Osteocyte (in vitro differentiated cells): ENCODE measurements at regions not wholly inside any gene's neighbourhood (a gene's known extent, or its start where the extent isn't known, plus 50 kb on each side); places are given as distances from the start of the nearest gene placed in this dataset.

Experiments used
- DNase-seq: peaks from one replicate; pipeline ENCODE4 v3.0.0; 2021; ENCODE audit warnings: mixed read lengths; ENCODE audit not compliant: unreplicated experiment; ENCODE audit errors: extremely low spot score
- H3K27ac Mint-ChIP-seq: one replicate; pipeline ENCODE4 v1.8.0; 2021; ENCODE audit warnings: mild to moderate bottlenecking, mixed read lengths; ENCODE audit not compliant: unreplicated experiment
- H3K27me3 Mint-ChIP-seq: one replicate; pipeline ENCODE4 v1.8.0; 2021; ENCODE audit warnings: mixed read lengths; ENCODE audit not compliant: unreplicated experiment
- H3K36me3 Mint-ChIP-seq: one replicate; pipeline ENCODE4 v1.8.0; 2021; ENCODE audit warnings: mixed read lengths; ENCODE audit not compliant: unreplicated experiment
- H3K4me1 Mint-ChIP-seq: one replicate; pipeline ENCODE4 v1.8.0; 2021; ENCODE audit warnings: mixed read lengths; ENCODE audit not compliant: unreplicated experiment
- H3K4me3 Mint-ChIP-seq: one replicate; pipeline ENCODE4 v1.8.0; 2021; ENCODE audit warnings: mild to moderate bottlenecking, moderate library complexity, mixed read lengths; ENCODE audit not compliant: unreplicated experiment
- H3K9me3 Mint-ChIP-seq: one replicate; pipeline ENCODE4 v1.8.0; 2021; ENCODE audit warnings: mixed read lengths; ENCODE audit not compliant: unreplicated experiment
- CTCF ChIP-seq: fragments of 200-600 bp; sonication (generic); IDR thresholded peaks from 2 replicates; pipeline ENCODE4 v1.5.0; 2021; ENCODE audit warnings: antibody characterized with exemption, mild to moderate bottlenecking, moderate library complexity

DNA sequence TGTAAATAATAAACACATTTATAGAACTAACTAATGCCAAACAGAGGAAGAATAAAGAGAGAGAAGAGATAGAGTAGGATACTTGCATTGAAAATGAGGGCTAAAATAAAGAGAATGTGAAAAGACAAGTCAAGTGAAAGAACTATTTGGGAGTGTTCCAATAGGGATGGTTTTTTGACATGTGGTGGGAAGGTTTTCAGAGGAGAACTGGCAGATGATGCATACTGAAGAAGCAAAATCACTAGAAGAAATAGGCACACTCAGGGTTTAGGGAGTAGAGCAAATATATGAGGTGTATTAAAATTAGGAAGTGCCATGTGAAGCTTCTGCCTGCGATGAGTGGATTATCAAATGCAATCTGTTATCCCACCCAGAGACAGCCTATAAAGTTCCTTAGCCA, 744.8 kb downstream of the REEP3 start:
- no peaks in the 10 kb centered on the region for H3K36me3 Mint-ChIP-seq
- no peaks in the 10 kb centered on the region for H3K27me3 Mint-ChIP-seq
- no peaks in the 10 kb centered on the region for H3K9me3 Mint-ChIP-seq
- DNase-seq, result no peak
- no peak for TF ChIP-seq CTCF
- H3K4me1 Mint-ChIP-seq, result no peaks in the 10 kb centered on the region
- no peak overlapping the region for H3K4me3 Mint-ChIP-seq
- H3K27ac Mint-ChIP-seq, result no peak overlapping the region

DNA sequence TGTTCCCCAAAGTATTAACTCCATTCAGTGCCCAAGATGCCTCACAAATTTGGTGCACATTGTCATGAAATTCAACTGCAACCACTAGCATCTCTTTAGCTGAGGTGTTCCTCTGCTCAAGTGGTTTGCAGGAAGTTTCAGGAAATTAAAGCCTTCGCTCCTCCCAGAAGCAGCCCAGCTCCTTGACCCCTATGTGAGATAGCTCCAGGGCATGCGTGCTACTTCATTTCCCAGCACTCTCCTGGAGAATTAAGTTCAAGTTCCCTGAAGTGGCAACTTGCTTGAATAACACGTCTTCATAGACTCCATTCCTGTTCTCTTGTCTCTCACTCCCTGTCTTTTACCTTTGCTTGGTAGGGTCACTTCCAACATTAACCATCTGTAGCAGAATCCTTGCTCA, 750.3 kb downstream of the REEP3 start:
- no peaks in the 10 kb centered on the region for H3K4me1 Mint-ChIP-seq
- DNase-seq, result no peak
- H3K27me3 Mint-ChIP-seq, result no peaks in the 10 kb centered on the region
- H3K9me3 Mint-ChIP-seq, result no peaks in the 10 kb centered on the region
- no peaks in the 10 kb centered on the region for H3K36me3 Mint-ChIP-seq
- H3K4me3 Mint-ChIP-seq, result no peak overlapping the region
- H3K27ac Mint-ChIP-seq, result no peak overlapping the region
- TF ChIP-seq CTCF, result no peak

GRCh38 chr10:64271983-64272382, 750.8 kb downstream of the REEP3 start:
- no peak for DNase-seq
- H3K9me3 Mint-ChIP-seq, result no peaks in the 10 kb centered on the region
- H3K4me3 Mint-ChIP-seq, result no peak overlapping the region
- no peaks in the 10 kb centered on the region for H3K27me3 Mint-ChIP-seq
- H3K27ac Mint-ChIP-seq, result no peak overlapping the region
- H3K36me3 Mint-ChIP-seq, result no peaks in the 10 kb centered on the region
- H3K4me1 Mint-ChIP-seq, result no peaks in the 10 kb centered on the region
- peak; percentile 29 for TF ChIP-seq CTCF

DNA sequence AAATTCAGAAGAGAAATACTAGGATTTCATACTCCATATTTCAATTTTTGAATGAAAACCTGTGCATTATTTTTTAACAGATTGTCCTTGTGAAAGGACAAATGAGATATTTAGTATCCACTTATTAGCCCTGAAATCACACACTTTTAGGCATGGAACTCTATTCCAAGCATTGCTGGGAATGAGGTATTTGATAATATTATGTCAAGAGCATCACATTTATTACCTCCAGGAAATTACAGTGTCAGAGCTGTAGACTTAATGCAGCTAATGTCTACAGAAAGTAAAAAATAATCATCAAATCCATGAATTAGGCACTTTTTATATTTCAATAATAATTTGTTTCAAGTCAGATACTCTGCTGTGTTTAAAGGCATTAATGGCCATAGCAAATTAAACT, 753.8 kb downstream of the REEP3 start:
- no peak for DNase-seq
- no peaks in the 10 kb centered on the region for H3K36me3 Mint-ChIP-seq
- H3K4me3 Mint-ChIP-seq, result no peak overlapping the region
- H3K4me1 Mint-ChIP-seq, result no peaks in the 10 kb centered on the region
- H3K27ac Mint-ChIP-seq, result no peak overlapping the region
- no peaks in the 10 kb centered on the region for H3K27me3 Mint-ChIP-seq
- TF ChIP-seq CTCF, result no peak
- H3K9me3 Mint-ChIP-seq, result no peaks in the 10 kb centered on the region

DNA sequence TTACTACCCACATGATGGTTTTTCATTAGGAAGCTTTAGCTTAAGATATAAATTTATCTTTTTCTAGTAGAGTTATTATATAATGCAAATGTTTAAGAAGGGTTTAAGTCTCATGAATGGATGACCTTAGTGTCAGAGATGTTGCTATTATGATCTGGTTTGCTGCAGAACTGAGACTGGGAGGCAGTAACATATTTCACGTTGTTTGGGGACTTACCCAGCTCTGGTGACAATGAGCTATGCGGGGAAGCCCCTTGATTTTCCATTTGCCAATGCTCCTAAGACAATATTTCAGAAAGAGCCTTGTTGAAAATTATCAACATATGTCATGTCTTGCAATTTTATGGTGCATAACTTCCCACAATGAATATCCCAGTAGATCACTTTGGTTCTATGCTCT, 754.6 kb downstream of the REEP3 start:
- H3K9me3 Mint-ChIP-seq, result no peaks in the 10 kb centered on the region
- no peaks in the 10 kb centered on the region for H3K36me3 Mint-ChIP-seq
- DNase-seq, result no peak
- H3K27me3 Mint-ChIP-seq, result no peaks in the 10 kb centered on the region
- no peak overlapping the region for H3K27ac Mint-ChIP-seq
- no peaks in the 10 kb centered on the region for H3K4me1 Mint-ChIP-seq
- TF ChIP-seq CTCF, result no peak
- H3K4me3 Mint-ChIP-seq, result no peak overlapping the region
